ENCODE measurements at regions not wholly inside any gene's neighbourhood (a gene's known extent, or its start where the extent isn't known, plus 50 kb on each side); places are given as distances from the start of the nearest gene placed in this dataset.

- H3K9me3 Mint-ChIP-seq (ENCODE audit: low read depth, unreplicated experiment): no peaks in the 10 kb centered on the region
- no TSS peak for BruUV-seq (replicated peaks)
- H3K27ac Mint-ChIP-seq (ENCODE audit: unreplicated experiment): no peak overlapping the region
- no peak overlapping the region for H3K4me3 Mint-ChIP-seq (ENCODE audit: low read depth, unreplicated experiment)
- H3K4me1 Mint-ChIP-seq (ENCODE audit: low read depth, unreplicated experiment): no peaks in the 10 kb centered on the region
- H3K27me3 Mint-ChIP-seq (ENCODE audit: unreplicated experiment): peaks cover 82% of the 10 kb centered on the region
- no peaks in the 10 kb centered on the region for H3K36me3 Mint-ChIP-seq (ENCODE audit: insufficient read depth, unreplicated experiment)
- CTCF ChIA-PET: interaction anchor here (0.6 kb wide), 1 partner anchor 1728 kb away, joined by 6 read pairs; no protein-coding TSS in a partner anchor
- intact Hi-C loops (cut with micrococcal nuclease; ENCODE audit: unreplicated experiment): no loop called here
- TF ChIP-seq, protein P1, sequence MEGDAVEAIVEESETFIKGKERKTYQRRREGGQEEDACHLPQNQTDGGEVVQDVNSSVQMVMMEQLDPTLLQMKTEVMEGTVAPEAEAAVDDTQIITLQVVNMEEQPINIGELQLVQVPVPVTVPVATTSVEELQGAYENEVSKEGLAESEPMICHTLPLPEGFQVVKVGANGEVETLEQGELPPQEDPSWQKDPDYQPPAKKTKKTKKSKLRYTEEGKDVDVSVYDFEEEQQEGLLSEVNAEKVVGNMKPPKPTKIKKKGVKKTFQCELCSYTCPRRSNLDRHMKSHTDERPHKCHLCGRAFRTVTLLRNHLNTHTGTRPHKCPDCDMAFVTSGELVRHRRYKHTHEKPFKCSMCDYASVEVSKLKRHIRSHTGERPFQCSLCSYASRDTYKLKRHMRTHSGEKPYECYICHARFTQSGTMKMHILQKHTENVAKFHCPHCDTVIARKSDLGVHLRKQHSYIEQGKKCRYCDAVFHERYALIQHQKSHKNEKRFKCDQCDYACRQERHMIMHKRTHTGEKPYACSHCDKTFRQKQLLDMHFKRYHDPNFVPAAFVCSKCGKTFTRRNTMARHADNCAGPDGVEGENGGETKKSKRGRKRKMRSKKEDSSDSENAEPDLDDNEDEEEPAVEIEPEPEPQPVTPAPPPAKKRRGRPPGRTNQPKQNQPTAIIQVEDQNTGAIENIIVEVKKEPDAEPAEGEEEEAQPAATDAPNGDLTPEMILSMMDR (IDR thresholded peaks at IDR 0.05; ENCODE audit: unreplicated experiment): no peak
- DNase-seq: no peak
Measured at GRCh38 chr13:26834646-26835045, 74.1 kb upstream of the GPR12 start.

DNA sequence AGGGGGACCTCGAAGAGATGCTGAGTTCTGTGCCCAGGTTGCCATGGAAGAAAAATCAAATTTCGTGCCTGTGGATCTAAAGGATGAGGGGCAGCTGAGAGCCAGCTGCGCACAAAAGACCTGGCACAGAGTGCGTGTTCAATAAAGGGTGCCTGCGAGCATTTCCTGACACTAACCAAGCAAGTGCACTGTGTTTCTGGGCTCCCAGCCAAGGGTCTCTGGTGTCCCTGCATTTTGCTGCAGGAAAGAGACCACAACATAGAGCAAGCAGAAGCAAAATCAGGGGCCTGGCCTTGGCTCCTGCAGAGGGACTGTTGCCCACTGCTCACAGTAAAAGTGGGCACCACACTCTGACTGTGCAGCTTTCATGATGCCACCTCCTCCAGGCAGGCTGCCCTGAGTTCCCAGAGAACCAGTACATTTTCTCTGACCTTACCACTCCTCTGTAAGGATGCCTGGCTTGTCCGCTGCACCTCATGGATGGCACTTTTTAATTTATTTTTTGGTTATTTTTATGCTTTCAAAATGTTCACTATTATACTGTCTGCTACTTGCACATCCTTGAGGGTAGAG is 70.8 kb upstream of the GPR12 start:
- TF ChIP-seq, protein P1 (IDR thresholded peaks at IDR 0.05; ENCODE audit: unreplicated experiment): no peak
- CTCF ChIA-PET: no interaction called here
- H3K4me3 Mint-ChIP-seq (ENCODE audit: low read depth, unreplicated experiment): no peak overlapping the region
- no peak for DNase-seq
- intact Hi-C loops (cut with micrococcal nuclease; ENCODE audit: unreplicated experiment): no loop called here
- no peaks in the 10 kb centered on the region for H3K36me3 Mint-ChIP-seq (ENCODE audit: insufficient read depth, unreplicated experiment)
- no peak overlapping the region for H3K27ac Mint-ChIP-seq (ENCODE audit: unreplicated experiment)
- no TSS peak for BruUV-seq (replicated peaks)
- H3K27me3 Mint-ChIP-seq (ENCODE audit: unreplicated experiment): peaks cover 71% of the 10 kb centered on the region
- H3K9me3 Mint-ChIP-seq (ENCODE audit: low read depth, unreplicated experiment): no peaks in the 10 kb centered on the region
- H3K4me1 Mint-ChIP-seq (ENCODE audit: low read depth, unreplicated experiment): no peaks in the 10 kb centered on the region

- CTCF ChIA-PET: no interaction called here
- BruUV-seq (replicated peaks): no TSS peak
- Mint-ChIP-seq H3K27ac (ENCODE audit: unreplicated experiment) (no peak overlapping the region), H3K36me3 (ENCODE audit: insufficient read depth, unreplicated experiment) (no peaks in the 10 kb centered on the region), H3K4me3 (ENCODE audit: low read depth, unreplicated experiment) (no peak overlapping the region), H3K4me1 (ENCODE audit: low read depth, unreplicated experiment) (no peaks in the 10 kb centered on the region), H3K9me3 (ENCODE audit: low read depth, unreplicated experiment) (no peaks in the 10 kb centered on the region), H3K27me3 (ENCODE audit: unreplicated experiment) (peaks cover 67% of the 10 kb centered on the region)
- TF ChIP-seq, protein P1 (IDR thresholded peaks at IDR 0.05; ENCODE audit: unreplicated experiment): no peak
- intact Hi-C loops (cut with micrococcal nuclease; ENCODE audit: unreplicated experiment): no loop called here
- no peak for DNase-seq
Measured at GRCh38 chr13:26829716-26830115, 69.1 kb upstream of the GPR12 start.

- H3K27ac Mint-ChIP-seq (ENCODE audit: unreplicated experiment): no peak overlapping the region
- no peaks in the 10 kb centered on the region for H3K9me3 Mint-ChIP-seq (ENCODE audit: low read depth, unreplicated experiment)
- BruUV-seq (replicated peaks): no TSS peak
- no peaks in the 10 kb centered on the region for H3K4me1 Mint-ChIP-seq (ENCODE audit: low read depth, unreplicated experiment)
- intact Hi-C loops (cut with micrococcal nuclease; ENCODE audit: unreplicated experiment): no loop called here
- CTCF ChIA-PET: no interaction called here
- no peaks in the 10 kb centered on the region for H3K36me3 Mint-ChIP-seq (ENCODE audit: insufficient read depth, unreplicated experiment)
- H3K4me3 Mint-ChIP-seq (ENCODE audit: low read depth, unreplicated experiment): no peak overlapping the region
- TF ChIP-seq, protein P1 (IDR thresholded peaks at IDR 0.05; ENCODE audit: unreplicated experiment): no peak
- H3K27me3 Mint-ChIP-seq (ENCODE audit: unreplicated experiment): peaks cover 64% of the 10 kb centered on the region
- no peak for DNase-seq
Measured at GRCh38 chr13:26824581-26824980, 64.0 kb upstream of the GPR12 start.

Data from Calu3 (cell line).